ENCODE measurements at regions not wholly inside any gene's neighbourhood (a gene's known extent, or its start where the extent isn't known, plus 50 kb on each side); places are given as distances from the start of the nearest gene placed in this dataset.

- no peak overlapping the region for H3K18ac ChIP-seq (ENCODE audit: insufficient read length, low read depth, low read length)
- no peak for TF ChIP-seq CTCF (conservative IDR thresholded peaks at IDR 0.05)
- H3K4me2 ChIP-seq (ENCODE audit: insufficient read depth, insufficient read length, low read length) = no peak overlapping the region
- no CpG with 5 or more reads among the region's 2 CpGs for WGBS (ENCODE audit: extremely low coverage, insufficient read length, low lambda C conversion rate)
- no peak overlapping the region for H2BK5ac ChIP-seq (ENCODE audit: insufficient read length, low read length)
- no peak overlapping the region for H3K23ac ChIP-seq (ENCODE audit: insufficient read length, low read depth, low read length)
- no peak overlapping the region for H4K5ac ChIP-seq (ENCODE audit: insufficient read length, low read depth, low read length)
- DNase-seq = no peak
- no peak overlapping the region for H2AK5ac ChIP-seq (ENCODE audit: insufficient read length, low read length)
- Mint-ChIP-seq H3K27ac (no peak overlapping the region), H3K4me1 (no peaks in the 10 kb centered on the region), H3K36me3 (ENCODE audit: insufficient read depth in 1 of 3, low read depth in 3 of 3) (no peaks in the 10 kb centered on the region), H3K4me3 (no peak overlapping the region), H3K9me3 (no peaks in the 10 kb centered on the region), H3K27me3 (ENCODE audit: low read depth) (no peaks in the 10 kb centered on the region)
- H2BK12ac ChIP-seq (ENCODE audit: insufficient read length, low read depth, low read length) = no peak overlapping the region
- H4K8ac ChIP-seq (replicated peaks; ENCODE audit: insufficient read length, low read depth, low read length) = no peak overlapping the region
- no peaks in the 10 kb centered on the region for H3K9me3 ChIP-seq (ENCODE audit: control insufficient read depth, low read depth, low read length)
- H3K4me1 ChIP-seq (ENCODE audit: insufficient read depth, low read length) = no peaks in the 10 kb centered on the region
- H3K4ac ChIP-seq (ENCODE audit: low read depth, low read length) = no peak overlapping the region
- H3K79me2 ChIP-seq (ENCODE audit: insufficient read depth, low read length) = no peaks in the 10 kb centered on the region
- no peak overlapping the region for H3K56ac ChIP-seq (ENCODE audit: insufficient read length, low read depth, low read length)
- H2AFZ ChIP-seq (ENCODE audit: low read length) = no peak overlapping the region
- no peaks in the 10 kb centered on the region for H3K27me3 ChIP-seq (ENCODE audit: insufficient read depth, low read length)
- H3K9ac ChIP-seq (ENCODE audit: extremely low read depth, insufficient read length, low read length) = no peak overlapping the region
- H3K14ac ChIP-seq (ENCODE audit: insufficient read depth, low read length) = no peak overlapping the region
- no peaks in the 10 kb centered on the region for H3K79me1 ChIP-seq (ENCODE audit: insufficient read depth, low read depth, low read length, poor library complexity, severe bottlenecking)
- no peak overlapping the region for H2BK20ac ChIP-seq (ENCODE audit: low read depth, low read length, poor library complexity, severe bottlenecking)
- H4K20me1 ChIP-seq (ENCODE audit: control insufficient read depth, insufficient read depth, insufficient read length) = no peaks in the 10 kb centered on the region
- no peaks in the 10 kb centered on the region for H3K23me2 ChIP-seq (ENCODE audit: insufficient read length, low read depth, low read length, poor library complexity, severe bottlenecking)
- no peak overlapping the region for H2BK15ac ChIP-seq (ENCODE audit: low read depth, low read length)
- H2BK120ac ChIP-seq (ENCODE audit: low read depth, low read length, poor library complexity, severe bottlenecking) = no peak overlapping the region
- no peak overlapping the region for H3T11ph ChIP-seq (ENCODE audit: low read length)
- H3K27ac ChIP-seq (ENCODE audit: insufficient read length, low read depth, low read length) = no peak overlapping the region
- H4K91ac ChIP-seq (ENCODE audit: insufficient read length, low read depth, low read length) = no peak overlapping the region
Measured at GRCh38 chr12:17459214-17459613, 630.8 kb downstream of the RERGL start.
